22Rv1 (cell line): ENCODE measurements at regions not wholly inside any gene's neighbourhood (a gene's known extent, or its start where the extent isn't known, plus 50 kb on each side); places are given as distances from the start of the nearest gene placed in this dataset.

ENCODE experiments used
- H3K27ac ChIP-seq: fragments of 450-650 bp; 2 replicates; pipeline ENCODE4 v1.5.1; 2017
- ZFX ChIP-seq: fragments of 450-650 bp; IDR thresholded peaks from 2 replicates; pipeline ENCODE4 v1.6.1; 2017; ENCODE audit warnings: antibody characterized with exemption, borderline replicate concordance
- TF ChIP-seq, protein P1 (sequence below): fragments of 450-650 bp; IDR thresholded peaks from 2 replicates; pipeline ENCODE4 v1.5.1; 2017; ENCODE audit warnings: mild to moderate bottlenecking

DNA sequence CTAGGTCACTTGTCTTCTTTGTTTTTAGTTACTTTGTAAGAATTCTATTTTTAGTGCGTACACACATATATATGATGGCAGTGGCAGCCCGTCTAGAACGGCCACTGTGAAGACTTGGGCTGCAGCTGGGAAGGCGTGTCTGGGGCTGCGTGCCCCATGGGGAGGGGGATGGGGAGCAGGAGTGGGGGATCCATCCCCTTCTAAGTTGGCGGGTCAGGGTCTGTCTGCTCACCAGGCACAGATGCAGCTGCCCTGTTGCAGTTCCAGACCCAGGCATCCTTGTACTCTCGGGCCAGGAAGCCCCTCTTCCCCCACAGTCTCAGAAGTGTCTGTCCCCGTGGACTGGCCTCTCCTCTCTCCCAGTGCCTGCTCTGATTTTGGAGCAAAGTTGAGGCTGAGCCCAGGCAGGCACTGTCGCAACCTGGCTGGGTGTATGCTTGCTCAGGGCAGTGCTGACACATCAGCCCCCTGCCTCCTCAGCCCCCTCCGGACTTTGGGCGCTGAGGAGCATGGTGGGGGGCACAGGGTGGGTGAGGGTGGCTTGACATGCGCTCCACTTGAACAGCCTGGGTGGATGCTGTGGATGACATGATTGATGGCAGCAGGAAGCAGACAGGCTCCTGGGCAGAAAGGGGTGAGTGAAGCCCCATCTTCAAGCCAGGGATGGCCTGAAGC is 271.2 kb upstream of the NAV3 start:
- no peak overlapping the region for H3K27ac ChIP-seq
- TF ChIP-seq, protein P1, sequence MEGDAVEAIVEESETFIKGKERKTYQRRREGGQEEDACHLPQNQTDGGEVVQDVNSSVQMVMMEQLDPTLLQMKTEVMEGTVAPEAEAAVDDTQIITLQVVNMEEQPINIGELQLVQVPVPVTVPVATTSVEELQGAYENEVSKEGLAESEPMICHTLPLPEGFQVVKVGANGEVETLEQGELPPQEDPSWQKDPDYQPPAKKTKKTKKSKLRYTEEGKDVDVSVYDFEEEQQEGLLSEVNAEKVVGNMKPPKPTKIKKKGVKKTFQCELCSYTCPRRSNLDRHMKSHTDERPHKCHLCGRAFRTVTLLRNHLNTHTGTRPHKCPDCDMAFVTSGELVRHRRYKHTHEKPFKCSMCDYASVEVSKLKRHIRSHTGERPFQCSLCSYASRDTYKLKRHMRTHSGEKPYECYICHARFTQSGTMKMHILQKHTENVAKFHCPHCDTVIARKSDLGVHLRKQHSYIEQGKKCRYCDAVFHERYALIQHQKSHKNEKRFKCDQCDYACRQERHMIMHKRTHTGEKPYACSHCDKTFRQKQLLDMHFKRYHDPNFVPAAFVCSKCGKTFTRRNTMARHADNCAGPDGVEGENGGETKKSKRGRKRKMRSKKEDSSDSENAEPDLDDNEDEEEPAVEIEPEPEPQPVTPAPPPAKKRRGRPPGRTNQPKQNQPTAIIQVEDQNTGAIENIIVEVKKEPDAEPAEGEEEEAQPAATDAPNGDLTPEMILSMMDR: no peak
- TF ChIP-seq ZFX: no peak

DNA sequence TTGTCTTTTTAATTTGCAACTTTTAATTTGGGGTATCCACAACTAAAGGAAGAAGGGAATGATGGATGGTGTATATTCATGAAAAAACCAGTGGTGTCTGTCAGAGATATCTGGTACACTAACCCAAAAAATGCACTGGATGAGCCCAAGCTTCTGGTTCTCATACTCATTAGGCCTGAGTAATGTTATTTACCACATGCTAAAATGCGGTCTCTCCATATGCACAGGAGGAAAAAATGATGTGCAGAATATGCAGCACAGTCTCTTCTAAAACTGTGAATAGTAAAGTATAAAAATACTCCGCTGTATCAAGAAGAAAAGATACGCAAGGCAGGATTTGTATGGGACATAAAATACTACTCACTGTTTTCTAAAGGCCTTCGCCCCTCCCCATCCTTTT is 275.6 kb upstream of the NAV3 start:
- no peak for TF ChIP-seq ZFX
- TF ChIP-seq, protein P1: no peak
- H3K27ac ChIP-seq: no peak overlapping the region

DNA sequence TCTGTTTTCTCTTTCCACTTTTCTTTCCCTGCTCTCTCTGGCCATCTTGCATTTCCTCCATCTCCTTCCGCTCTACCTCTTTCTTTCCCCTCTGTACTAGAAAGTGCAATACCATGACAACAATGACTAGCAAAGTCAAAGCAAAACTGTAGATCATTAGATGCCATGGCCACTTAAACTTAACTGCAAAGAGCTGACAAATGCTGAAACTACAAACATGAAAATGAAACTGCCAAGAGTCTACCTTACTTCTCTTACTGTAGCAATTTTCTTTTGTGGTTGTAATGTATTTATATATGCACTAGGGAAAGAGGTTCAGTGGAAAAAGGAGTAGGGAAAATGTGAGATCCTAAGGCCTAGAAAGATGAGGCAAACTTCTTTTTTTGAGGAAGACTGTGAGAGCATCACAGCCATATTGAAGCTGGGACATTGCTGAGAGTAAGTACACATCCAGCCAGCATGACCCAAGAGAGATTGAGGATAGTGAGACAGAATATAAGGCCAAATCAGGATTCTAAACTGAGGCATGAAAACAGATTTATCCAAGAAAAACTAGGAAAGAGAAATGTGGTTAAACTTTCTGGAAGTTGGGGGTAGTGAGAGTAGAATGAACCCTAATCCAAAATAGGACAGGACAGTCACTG is 276.6 kb upstream of the NAV3 start:
- TF ChIP-seq, protein P1: no peak
- no peak for TF ChIP-seq ZFX
- H3K27ac ChIP-seq: no peak overlapping the region

DNA sequence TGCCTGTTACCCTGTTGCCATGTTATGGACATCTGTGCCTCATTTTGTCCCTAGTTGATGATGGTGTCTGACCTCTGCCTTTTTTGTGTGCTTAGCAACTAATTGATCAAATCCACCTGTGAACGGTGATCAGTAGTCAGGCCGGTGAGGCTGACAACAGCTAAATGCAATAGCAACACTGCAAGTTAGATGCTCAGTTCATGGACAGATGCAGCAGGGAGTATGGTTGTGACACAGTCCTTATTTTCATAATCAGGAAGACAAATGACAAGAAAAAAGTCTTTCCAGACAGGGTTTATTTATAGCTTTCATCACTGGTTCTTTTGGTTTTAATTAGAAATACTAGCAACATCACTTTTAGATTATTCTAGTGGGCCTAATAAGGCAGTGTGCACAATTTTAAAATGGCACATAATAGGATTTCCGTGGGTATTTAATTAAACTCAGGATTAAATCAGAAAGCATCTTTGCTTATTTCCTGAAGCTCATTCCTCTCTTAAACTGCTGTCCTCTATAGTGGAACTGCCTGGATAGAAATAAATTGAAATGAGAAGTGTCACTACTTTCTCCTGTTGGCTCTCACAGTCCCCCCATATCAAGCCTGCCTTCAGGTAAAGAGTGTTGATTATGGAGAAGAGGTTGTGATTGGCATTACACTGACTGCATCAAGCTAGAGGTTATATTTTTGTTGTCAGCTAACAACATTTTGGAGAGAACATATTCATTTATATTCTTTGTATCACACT is 281.1 kb upstream of the NAV3 start:
- no peak for TF ChIP-seq ZFX
- TF ChIP-seq, protein P1: no peak
- no peak overlapping the region for H3K27ac ChIP-seq

DNA sequence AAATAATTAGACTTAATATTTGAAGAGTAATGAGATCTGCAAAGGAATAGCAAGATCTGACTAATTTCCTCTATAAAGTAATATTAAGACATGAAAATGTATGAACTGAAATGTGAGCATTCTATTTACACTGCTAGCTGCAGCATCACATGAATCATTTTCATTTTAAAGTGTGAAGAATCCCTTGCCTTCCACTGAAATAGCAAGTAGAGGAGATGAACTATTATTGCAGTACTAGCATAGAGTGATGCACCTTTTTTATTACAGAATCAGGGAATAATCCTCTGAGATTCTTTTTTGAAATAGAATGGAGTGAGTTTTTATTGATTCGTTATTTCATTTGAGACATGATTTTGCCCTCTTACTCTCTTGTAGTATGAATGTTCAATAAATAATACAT is 281.9 kb upstream of the NAV3 start:
- TF ChIP-seq ZFX: no peak
- TF ChIP-seq, protein P1: no peak
- no peak overlapping the region for H3K27ac ChIP-seq

DNA sequence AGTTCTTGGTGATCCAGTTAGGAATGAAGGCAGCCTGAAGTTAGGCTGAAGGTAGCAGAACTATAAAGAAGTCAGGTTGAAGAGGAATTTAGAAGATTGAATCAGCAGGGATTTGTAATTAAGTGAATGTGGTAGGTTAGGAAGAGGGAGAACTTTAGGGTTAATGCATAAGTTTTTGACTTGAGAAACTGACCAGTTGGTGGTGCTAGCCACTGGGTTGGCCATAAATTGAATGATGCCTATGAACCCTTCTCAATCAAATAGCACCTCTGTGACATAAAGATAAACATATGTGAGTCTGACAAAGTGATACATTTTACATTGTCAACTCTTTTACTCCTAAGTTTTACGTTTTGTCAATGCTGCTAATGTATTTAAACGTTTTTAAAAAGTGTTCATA is 290.6 kb upstream of the NAV3 start:
- H3K27ac ChIP-seq: no peak overlapping the region
- TF ChIP-seq ZFX: no peak
- TF ChIP-seq, protein P1: peak; percentile 52

DNA sequence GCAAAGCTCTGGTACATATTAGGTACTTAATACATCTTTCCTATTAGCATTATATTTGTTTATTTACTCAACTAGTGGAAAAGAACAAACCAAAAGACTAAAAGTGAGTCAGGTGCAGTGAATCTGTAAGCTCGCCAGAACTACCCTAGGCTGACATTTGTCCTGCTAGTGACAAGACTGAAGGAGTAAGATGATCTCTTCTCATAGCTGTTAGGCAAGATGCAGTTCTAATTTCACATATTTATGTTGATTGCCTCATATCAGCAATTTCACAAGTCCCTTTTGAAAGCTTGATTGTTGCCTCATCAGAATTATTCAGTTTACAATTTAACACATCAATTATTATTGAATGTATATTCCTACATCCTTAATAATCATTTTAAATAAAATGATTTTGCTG is 293.0 kb upstream of the NAV3 start:
- no peak for TF ChIP-seq ZFX
- TF ChIP-seq, protein P1: no peak
- no peak overlapping the region for H3K27ac ChIP-seq
